ENCODE measurements at regions not wholly inside any gene's neighbourhood (a gene's known extent, or its start where the extent isn't known, plus 50 kb on each side); places are given as distances from the start of the nearest gene placed in this dataset.

DNA sequence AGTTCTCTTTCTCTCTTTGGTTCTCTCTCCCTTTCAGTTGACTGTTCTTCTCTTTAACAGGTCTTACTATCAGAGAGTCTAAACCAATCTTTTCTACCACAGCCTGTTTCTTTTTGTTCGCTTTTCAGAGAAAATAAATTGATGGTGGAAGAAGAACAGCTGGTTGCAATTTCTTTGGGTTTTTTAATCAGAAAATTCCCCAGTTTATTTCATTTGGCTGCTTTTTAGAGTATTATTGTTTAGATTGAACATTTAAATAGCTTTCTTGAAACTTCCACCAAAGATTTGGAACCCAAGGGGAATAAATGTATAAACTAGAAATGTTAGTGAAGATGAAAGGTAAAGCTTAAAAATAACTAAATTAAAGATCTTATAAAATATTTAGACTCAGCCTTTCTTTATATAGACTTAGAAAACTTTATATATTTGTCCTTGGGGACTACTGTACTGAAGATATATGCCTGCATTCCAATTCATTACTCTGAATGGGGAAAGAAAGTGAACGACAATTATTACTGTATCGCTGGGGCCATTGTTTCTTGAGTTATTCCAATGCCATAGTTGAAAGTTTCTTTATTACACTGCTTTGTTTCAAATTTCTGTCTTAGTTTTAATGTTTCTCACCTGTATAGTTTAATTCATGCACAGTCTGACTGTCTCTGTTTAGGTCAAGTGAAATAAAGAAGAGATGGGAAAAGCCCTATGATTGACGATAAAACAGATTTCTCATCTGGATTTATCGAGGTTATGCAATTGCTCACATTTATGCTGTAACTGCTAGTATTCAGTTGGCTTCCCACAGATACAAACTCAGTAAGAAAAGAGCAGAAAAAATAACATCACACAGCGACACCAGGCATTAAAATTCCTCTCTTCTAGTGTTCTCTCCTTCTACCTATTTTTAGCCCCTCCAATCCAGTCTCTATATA is 169.4 kb upstream of the CSNK1A1L start:
- POLR2A ChIA-PET = no interaction called here
- no peak overlapping the region for H3K4me3 ChIP-seq (ENCODE audit: low read depth, low read length)
- H3K27me3 ChIP-seq (ENCODE audit: control insufficient read depth, insufficient read depth, low read length) = no peaks in the 10 kb centered on the region
- H3K27ac ChIP-seq (ENCODE audit: low read depth, low read length) = no peak overlapping the region
- no peak for TF ChIP-seq CTCF (IDR thresholded peaks at IDR 0.05; ENCODE audit: low read depth, low read length)
- no peak for DNase-seq (ENCODE audit: low read depth, low spot score)
- no peaks in the 10 kb centered on the region; the same call in none of the 2 replicates for H3K9me3 ChIP-seq (ENCODE audit: control insufficient read depth, insufficient read depth, low read length)
- CTCF ChIA-PET = no interaction called here

DNA sequence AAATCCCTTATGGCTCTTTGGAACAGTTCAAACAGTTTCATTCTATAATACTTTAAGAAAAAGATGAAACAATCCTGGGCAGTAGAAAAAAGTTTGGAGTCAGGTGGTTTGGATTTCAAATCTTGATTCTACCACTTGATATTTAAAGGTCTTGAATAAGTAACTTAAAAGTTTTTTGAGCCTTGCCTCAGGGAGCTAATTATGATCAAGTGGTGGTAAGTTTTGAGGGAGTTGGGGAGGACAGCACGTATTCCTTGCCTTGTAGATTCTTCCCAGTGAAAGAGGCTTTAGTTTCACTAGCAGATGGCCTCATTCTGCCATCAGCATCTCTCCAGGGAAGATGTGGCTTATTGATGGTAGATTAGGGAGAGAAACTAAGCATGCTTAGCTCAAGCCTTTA is 168.4 kb upstream of the CSNK1A1L start:
- no peak overlapping the region for H3K27ac ChIP-seq (ENCODE audit: low read depth, low read length)
- ChIA-PET POLR2A (no interaction called here), CTCF (no interaction called here)
- DNase-seq (ENCODE audit: low read depth, low spot score) = no peak
- H3K9me3 ChIP-seq (ENCODE audit: control insufficient read depth, insufficient read depth, low read length) = peaks cover 5% of the 10 kb centered on the region
- H3K27me3 ChIP-seq (ENCODE audit: control insufficient read depth, insufficient read depth, low read length) = no peaks in the 10 kb centered on the region
- no peak for TF ChIP-seq CTCF (IDR thresholded peaks at IDR 0.05; ENCODE audit: low read depth, low read length)
- no peak overlapping the region for H3K4me3 ChIP-seq (ENCODE audit: low read depth, low read length)

DNA sequence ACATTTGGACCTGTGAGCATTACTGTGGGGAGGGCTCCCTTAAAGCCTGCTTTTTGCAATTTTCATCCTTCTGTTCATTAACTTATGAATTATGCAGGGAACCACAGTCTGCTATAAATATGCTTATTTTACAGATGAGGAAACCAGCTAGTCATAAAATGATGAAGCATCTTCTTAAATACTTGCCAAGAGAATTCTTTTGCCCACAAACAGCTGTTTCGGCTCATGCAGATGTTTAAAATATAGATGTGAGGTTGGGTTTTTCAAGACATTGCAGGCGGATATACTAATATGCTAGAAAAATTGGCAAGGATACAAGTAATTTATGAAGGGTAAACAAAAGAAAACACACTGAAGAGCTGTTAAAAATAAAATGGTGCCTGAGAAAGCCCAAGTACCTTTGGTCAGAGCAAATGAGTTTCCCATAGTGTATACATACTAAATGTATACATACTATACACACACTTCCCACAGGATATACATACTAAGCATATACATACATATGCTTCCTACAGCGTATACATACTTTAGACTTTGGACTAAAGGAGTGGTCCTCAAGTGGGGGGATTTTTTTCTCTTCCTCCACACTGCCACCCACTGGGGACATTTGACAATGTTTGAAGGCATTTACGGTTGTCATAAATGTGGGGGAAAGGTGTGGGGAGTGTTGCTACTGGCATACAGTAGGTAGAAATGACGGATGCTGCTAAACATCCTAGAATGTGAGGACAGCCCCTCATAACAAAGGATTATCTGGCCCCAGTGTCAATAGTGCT is 164.9 kb upstream of the CSNK1A1L start:
- DNase-seq (ENCODE audit: low read depth, low spot score) = no peak
- ChIA-PET POLR2A (no interaction called here), CTCF (no interaction called here)
- TF ChIP-seq CTCF (IDR thresholded peaks at IDR 0.05; ENCODE audit: low read depth, low read length) = 0 out of 2 replicates have a peak, but pooled peaks have one; percentile 17
- no peak overlapping the region for H3K27ac ChIP-seq (ENCODE audit: low read depth, low read length)
- no peak overlapping the region for H3K4me3 ChIP-seq (ENCODE audit: low read depth, low read length)
- no peaks in the 10 kb centered on the region for H3K27me3 ChIP-seq (ENCODE audit: control insufficient read depth, insufficient read depth, low read length)
- H3K9me3 ChIP-seq (ENCODE audit: control insufficient read depth, insufficient read depth, low read length) = peaks cover 5% of the 10 kb centered on the region

GRCh38 chr13:37263871-37264270 is 158.4 kb upstream of the CSNK1A1L start:
- TF ChIP-seq CTCF (IDR thresholded peaks at IDR 0.05; ENCODE audit: low read depth, low read length) = no peak
- ChIA-PET CTCF (no interaction called here), POLR2A (no interaction called here)
- Histone ChIP-seq H3K4me3 (ENCODE audit: low read depth, low read length) (no peak overlapping the region), H3K27me3 (ENCODE audit: control insufficient read depth, insufficient read depth, low read length) (no peaks in the 10 kb centered on the region), H3K27ac (ENCODE audit: low read depth, low read length) (no peak overlapping the region), H3K9me3 (ENCODE audit: control insufficient read depth, insufficient read depth, low read length) (peaks cover 2% of the 10 kb centered on the region; the same call in 1 of the 2 replicates)
- DNase-seq (ENCODE audit: low read depth, low spot score) = no peak

DNA sequence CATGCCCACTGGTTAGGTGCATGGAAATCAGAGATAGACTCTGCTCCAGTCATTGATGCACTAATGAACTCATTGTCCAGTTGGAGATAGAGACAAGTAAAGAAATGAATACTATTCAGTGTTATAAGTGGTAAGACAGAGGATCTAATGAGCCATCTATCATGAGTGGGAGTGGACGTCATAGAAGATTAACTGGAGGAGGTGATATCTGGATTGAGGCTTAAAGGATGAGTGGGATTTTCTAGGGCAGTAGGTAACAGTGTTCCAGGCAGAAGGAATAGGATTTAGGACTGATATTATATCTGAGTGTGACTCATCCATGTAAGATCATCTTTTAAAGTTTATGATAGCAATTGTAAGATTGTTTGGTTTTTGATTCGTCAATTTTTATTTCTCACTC is 152.2 kb upstream of the CSNK1A1L start:
- Histone ChIP-seq H3K4me3 (ENCODE audit: low read depth, low read length) (no peak overlapping the region), H3K27me3 (ENCODE audit: control insufficient read depth, insufficient read depth, low read length) (no peaks in the 10 kb centered on the region), H3K27ac (ENCODE audit: low read depth, low read length) (no peak overlapping the region), H3K9me3 (ENCODE audit: control insufficient read depth, insufficient read depth, low read length) (0 out of 2 replicates have a peak, but pooled peaks cover 2% of the 10 kb centered on the region)
- CTCF ChIA-PET = no interaction called here
- POLR2A ChIA-PET = no interaction called here
- no peak for TF ChIP-seq CTCF (IDR thresholded peaks at IDR 0.05; ENCODE audit: low read depth, low read length)
- no peak for DNase-seq (ENCODE audit: low read depth, low spot score)
